NCI-H524 (cell line): ENCODE measurements at regions not wholly inside any gene's neighbourhood (a gene's known extent, or its start where the extent isn't known, plus 50 kb on each side); places are given as distances from the start of the nearest gene placed in this dataset.

Experiments used
- DNase-seq, 2 experiments: peaks; one replicate each; lab custom pipeline; 2025; lab: John Stamatoyannopoulos, UW

GRCh38 chrX:96311366-96311765, 373.3 kb upstream of the DIAPH2 start:
- no peak for DNase-seq

GRCh38 chrX:96314985-96315384, 369.7 kb upstream of the DIAPH2 start:
- no peak for DNase-seq

- no peak for DNase-seq
Observed at GRCh38 chrX:96361844-96362243, 322.8 kb upstream of the DIAPH2 start.

- peak; percentile 48 to 74 for DNase-seq
Observed at GRCh38 chrX:96372313-96373046, 312.2 kb upstream of the DIAPH2 start.

GRCh38 chrX:96373047-96373355, 311.6 kb upstream of the DIAPH2 start:
- no peak for DNase-seq

GRCh38 chrX:96376266-96376665, 308.4 kb upstream of the DIAPH2 start:
- DNase-seq, result peak; percentile 10 to 70

- peak in 1 of 2 experiments; percentile 53 for DNase-seq
Observed at GRCh38 chrX:96379951-96380350, 304.7 kb upstream of the DIAPH2 start.

- no peak for DNase-seq
Observed at GRCh38 chrX:96382018-96382417, 302.6 kb upstream of the DIAPH2 start.

- DNase-seq, result no peak
Observed at GRCh38 chrX:96383428-96383827, 301.2 kb upstream of the DIAPH2 start.

GRCh38 chrX:96386325-96386724, 298.3 kb upstream of the DIAPH2 start:
- DNase-seq, result no peak

- DNase-seq, result no peak
Observed at GRCh38 chrX:96386981-96387380, 297.7 kb upstream of the DIAPH2 start.

- no peak for DNase-seq
Observed at GRCh38 chrX:96387801-96388200, 296.8 kb upstream of the DIAPH2 start.

GRCh38 chrX:96389281-96390047, 295.2 kb upstream of the DIAPH2 start:
- DNase-seq, result no peak

GRCh38 chrX:96394598-96394997, 290.0 kb upstream of the DIAPH2 start:
- DNase-seq, result no peak

GRCh38 chrX:96403446-96403845, 281.2 kb upstream of the DIAPH2 start:
- no peak for DNase-seq

- no peak for DNase-seq
Observed at GRCh38 chrX:96405842-96406241, 278.8 kb upstream of the DIAPH2 start.

- no peak for DNase-seq
Observed at GRCh38 chrX:96407072-96407471, 277.6 kb upstream of the DIAPH2 start.

GRCh38 chrX:96407501-96407900, 277.1 kb upstream of the DIAPH2 start:
- DNase-seq, result no peak

GRCh38 chrX:96407981-96408380, 276.7 kb upstream of the DIAPH2 start:
- no peak for DNase-seq

GRCh38 chrX:96410927-96411326, 273.7 kb upstream of the DIAPH2 start:
- no peak for DNase-seq

- no peak for DNase-seq
Observed at GRCh38 chrX:96417695-96418094, 266.9 kb upstream of the DIAPH2 start.

- no peak for DNase-seq
Observed at GRCh38 chrX:96424007-96424406, 260.6 kb upstream of the DIAPH2 start.

- DNase-seq, result no peak
Observed at GRCh38 chrX:96425200-96425599, 259.4 kb upstream of the DIAPH2 start.
